Lung (tissue), 11 donors: ENCODE measurements at regions not wholly inside any gene's neighbourhood (a gene's known extent, or its start where the extent isn't known, plus 50 kb on each side); places are given as distances from the start of the nearest gene placed in this dataset.

Source experiments
- ATAC-seq: fragments of 200-7000 bp; cut with Tn5 transposase; one replicate; pipeline ENCODE4 v1.9.1; 2020; ENCODE audit warnings: moderate number of reproducible peaks; ENCODE audit not compliant: insufficient read depth, low FRiP score
- DNase-seq, 3 donors: peaks; one replicate each; pipeline ENCODE4 v3.0.0-alpha.2; 2013 to 2017
- H3K27ac ChIP-seq, 2 donors: one replicate each; pipeline ENCODE4 v1.5.1; 2013; ENCODE audit warnings: mild to moderate bottlenecking in 2 of 2, moderate library complexity in 2 of 2, control low read depth in 1 of 2, inconsistent platforms in 1 of 2, low read depth in 1 of 2, low read length in 1 of 2
- H3K27me3 ChIP-seq, 3 donors: one replicate each; pipeline ENCODE4 v1.5.1; 2013; ENCODE audit warnings: low read length in 2 of 3; ENCODE audit not compliant: control insufficient read depth in 3 of 3, insufficient read depth in 3 of 3
- H3K36me3 ChIP-seq, 4 donors: one replicate each; pipeline ENCODE4 v1.5.1; 2013; ENCODE audit warnings: low read length in 4 of 4, mild to moderate bottlenecking in 1 of 4, moderate library complexity in 1 of 4; ENCODE audit not compliant: control insufficient read depth in 4 of 4, insufficient read depth in 4 of 4
- H3K4me1 ChIP-seq, 5 donors: one replicate each; pipeline ENCODE4 v1.5.1; 2013; ENCODE audit warnings: low read length in 5 of 5, mild to moderate bottlenecking in 2 of 5, moderate library complexity in 1 of 5; ENCODE audit not compliant: control insufficient read depth in 5 of 5, insufficient read depth in 5 of 5
- H3K4me3 ChIP-seq: one replicate; pipeline ENCODE4 v1.5.1; 2013; ENCODE audit warnings: mild to moderate bottlenecking, control low read depth, moderate library complexity
- H3K9ac ChIP-seq, 2 donors: one replicate each; pipeline ENCODE4 v1.5.1; 2013; ENCODE audit warnings: low read length in 2 of 2, control low read depth in 1 of 2; ENCODE audit not compliant: insufficient read depth in 1 of 2
- H3K9me3 ChIP-seq, 4 donors: one replicate each; pipeline ENCODE4 v1.5.1; 2013; ENCODE audit warnings: low read length in 3 of 4, mild to moderate bottlenecking in 1 of 4, moderate library complexity in 1 of 4; ENCODE audit not compliant: control insufficient read depth in 4 of 4, insufficient read depth in 3 of 4
- CTCF ChIP-seq: IDR thresholded peaks from 2 replicates; pipeline ENCODE4 v1.5.1; 2012; ENCODE audit warnings: mild to moderate bottlenecking; ENCODE audit errors: control extremely low read depth, extremely low read depth
- WGBS, 2 donors: extraction: QIAGEN DNeasy Blood & Tissue Kit; methylation state at CpG; one replicate each; pipeline ENCODE4 v1.1.7; 2013; 5-methylcytosine and 5-hydroxymethylcytosine counted together
- donor health status: control.
- donor health status: control.
- donor health status: Bipolar disorder and iron deficiency.
- donor health status: healthy.
- donor health status: DM: yes; HTN: yes; CAD: no.

GRCh38 chr1:110736900-110737605 lies 62.3 kb upstream of the KCNA3 start:
- Histone ChIP-seq H3K4me3 (no peak overlapping the region), H3K9me3 (no peaks in the 10 kb centered on the region), H3K27ac (no peak overlapping the region), H3K9ac (no peak overlapping the region), H3K4me1 (no peaks in the 10 kb centered on the region), H3K36me3 (no peaks in the 10 kb centered on the region), H3K27me3 (peaks cover 0 to 10% (median 0%) of the 10 kb centered on the region in 3 donors)
- ATAC-seq (no peak), DNase-seq (no peak)
- no peak for TF ChIP-seq CTCF
- 64 to 80% methylated on average over 5 of the region's 5 CpGs for WGBS, 2 donors

GRCh38 chr1:110734133-110734680 lies 59.5 kb upstream of the KCNA3 start:
- DNase-seq (no peak), ATAC-seq (no peak)
- WGBS, 2 donors: 71 to 82% methylated on average over 5 of the region's 5 CpGs

GRCh38 chr1:110731529-110731928 lies 56.8 kb upstream of the KCNA3 start:
- no peak overlapping the region for H3K27ac ChIP-seq
- H3K4me3 ChIP-seq: no peak overlapping the region
- 81 to 87% methylated on average over 5 of the region's 5 CpGs for WGBS, 2 donors
- DNase-seq (no peak), ATAC-seq (no peak)
- peaks cover 0 to 16% (median 0%) of the 10 kb centered on the region in 3 donors for H3K27me3 ChIP-seq
- TF ChIP-seq CTCF: no peak
- H3K4me1 ChIP-seq: no peaks in the 10 kb centered on the region
- no peak overlapping the region for H3K9ac ChIP-seq
- no peaks in the 10 kb centered on the region for H3K36me3 ChIP-seq
- H3K9me3 ChIP-seq: no peaks in the 10 kb centered on the region

More at GRCh38 chr1:110734133-110734680, 59.5 kb upstream of the KCNA3 start:
- no peaks in the 10 kb centered on the region for H3K9me3 ChIP-seq
- no peak overlapping the region for H3K9ac ChIP-seq
- no peak overlapping the region for H3K4me3 ChIP-seq
- no peak overlapping the region for H3K27ac ChIP-seq
- H3K4me1 ChIP-seq: no peaks in the 10 kb centered on the region
- peaks cover 0 to 10% (median 0%) of the 10 kb centered on the region in 3 donors for H3K27me3 ChIP-seq
- no peak for TF ChIP-seq CTCF
- no peaks in the 10 kb centered on the region for H3K36me3 ChIP-seq
